Duodenal mucosa (tissue), 2 donors: ENCODE measurements at regions not wholly inside any gene's neighbourhood (a gene's known extent, or its start where the extent isn't known, plus 50 kb on each side); places are given as distances from the start of the nearest gene placed in this dataset.

Experiments used
- H3K27ac ChIP-seq: one replicate; pipeline ENCODE4 v1.7.0; 2013; ENCODE audit warnings: low read depth, low read length
- H3K27me3 ChIP-seq, 2 donors: one replicate each; pipeline ENCODE4 v1.7.0; 2013; ENCODE audit warnings: low read length in 2 of 2, control low read depth in 1 of 2; ENCODE audit not compliant: insufficient read depth in 2 of 2, control insufficient read depth in 1 of 2
- H3K36me3 ChIP-seq, 2 donors: one replicate each; pipeline ENCODE4 v1.7.0; 2013; ENCODE audit warnings: low read length in 2 of 2, control low read depth in 1 of 2; ENCODE audit not compliant: insufficient read depth in 2 of 2, control insufficient read depth in 1 of 2
- H3K4me1 ChIP-seq, 2 donors: one replicate each; pipeline ENCODE4 v1.7.0; 2013; ENCODE audit warnings: low read length in 2 of 2, control low read depth in 1 of 2; ENCODE audit not compliant: insufficient read depth in 2 of 2, control insufficient read depth in 1 of 2
- H3K4me3 ChIP-seq, 2 donors: one replicate each; pipeline ENCODE4 v1.7.0; 2013; ENCODE audit warnings: low read length in 2 of 2, low read depth in 1 of 2
- H3K9ac ChIP-seq, 2 donors: one replicate each; pipeline ENCODE4 v1.7.0; 2013; ENCODE audit warnings: low read length in 2 of 2, low read depth in 1 of 2
- H3K9me3 ChIP-seq, 2 donors: one replicate each; pipeline ENCODE4 v1.7.0; 2013; ENCODE audit warnings: low read length in 2 of 2, control low read depth in 1 of 2; ENCODE audit not compliant: control insufficient read depth in 1 of 2

DNA sequence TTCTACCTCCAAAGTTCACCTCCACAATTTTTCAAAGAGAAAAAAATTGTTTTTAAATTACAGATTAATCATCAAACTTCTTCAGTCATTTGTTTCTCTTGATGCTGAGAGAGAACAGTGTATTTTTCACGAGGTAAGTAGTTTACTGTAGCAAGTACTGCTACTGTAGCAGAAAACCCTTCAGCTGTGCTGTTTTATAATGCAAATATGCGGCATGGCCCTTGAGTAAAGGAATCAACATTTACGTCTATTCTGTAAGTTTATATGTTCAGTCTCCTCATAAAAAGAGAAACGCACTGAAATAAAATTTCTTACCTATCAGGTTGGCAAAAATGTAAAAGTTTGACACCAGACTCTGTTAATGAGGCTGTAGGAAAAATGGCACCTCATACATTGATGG, 399.0 kb downstream of the NKX6-1 start:
- H3K9me3 ChIP-seq = no peaks in the 10 kb centered on the region
- H3K36me3 ChIP-seq = no peaks in the 10 kb centered on the region
- H3K27me3 ChIP-seq = no peaks in the 10 kb centered on the region

DNA sequence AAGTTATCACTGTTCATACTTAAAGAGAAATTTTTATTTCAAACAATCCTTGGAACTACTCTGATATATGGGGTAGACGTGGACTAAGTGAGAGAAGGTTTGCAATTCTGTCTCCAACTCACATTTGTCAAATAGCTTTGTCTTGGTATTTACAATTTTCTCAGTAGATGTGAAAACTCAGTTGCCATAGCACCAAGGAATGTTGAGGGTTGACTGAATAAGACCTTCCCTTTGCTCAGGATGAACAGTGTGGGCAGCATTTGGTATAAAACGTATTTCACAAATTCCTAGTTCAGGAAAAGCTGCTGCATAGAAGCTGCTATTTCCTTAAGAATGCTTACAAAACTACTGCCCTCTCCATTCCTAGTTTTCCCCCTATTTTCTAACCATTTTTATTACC, 399.5 kb downstream of the NKX6-1 start:
- Histone ChIP-seq H3K9ac (no peak overlapping the region), H3K4me1 (no peaks in the 10 kb centered on the region), H3K36me3 (no peaks in the 10 kb centered on the region), H3K9me3 (no peaks in the 10 kb centered on the region), H3K27me3 (no peaks in the 10 kb centered on the region), H3K27ac (no peak overlapping the region), H3K4me3 (no peak overlapping the region)

More for the DNA sequence above, 399.0 kb downstream of the NKX6-1 start:
- Histone ChIP-seq H3K27ac (no peak overlapping the region), H3K9ac (no peak overlapping the region), H3K4me1 (no peaks in the 10 kb centered on the region), H3K4me3 (no peak overlapping the region)

- Histone ChIP-seq H3K36me3 (no peaks in the 10 kb centered on the region), H3K4me1 (no peaks in the 10 kb centered on the region), H3K9ac (no peak overlapping the region), H3K4me3 (no peak overlapping the region), H3K9me3 (no peaks in the 10 kb centered on the region), H3K27ac (no peak overlapping the region), H3K27me3 (no peaks in the 10 kb centered on the region)
These were observed 407.8 kb downstream of the NKX6-1 start for GRCh38 chr4:84091266-84091665.

DNA sequence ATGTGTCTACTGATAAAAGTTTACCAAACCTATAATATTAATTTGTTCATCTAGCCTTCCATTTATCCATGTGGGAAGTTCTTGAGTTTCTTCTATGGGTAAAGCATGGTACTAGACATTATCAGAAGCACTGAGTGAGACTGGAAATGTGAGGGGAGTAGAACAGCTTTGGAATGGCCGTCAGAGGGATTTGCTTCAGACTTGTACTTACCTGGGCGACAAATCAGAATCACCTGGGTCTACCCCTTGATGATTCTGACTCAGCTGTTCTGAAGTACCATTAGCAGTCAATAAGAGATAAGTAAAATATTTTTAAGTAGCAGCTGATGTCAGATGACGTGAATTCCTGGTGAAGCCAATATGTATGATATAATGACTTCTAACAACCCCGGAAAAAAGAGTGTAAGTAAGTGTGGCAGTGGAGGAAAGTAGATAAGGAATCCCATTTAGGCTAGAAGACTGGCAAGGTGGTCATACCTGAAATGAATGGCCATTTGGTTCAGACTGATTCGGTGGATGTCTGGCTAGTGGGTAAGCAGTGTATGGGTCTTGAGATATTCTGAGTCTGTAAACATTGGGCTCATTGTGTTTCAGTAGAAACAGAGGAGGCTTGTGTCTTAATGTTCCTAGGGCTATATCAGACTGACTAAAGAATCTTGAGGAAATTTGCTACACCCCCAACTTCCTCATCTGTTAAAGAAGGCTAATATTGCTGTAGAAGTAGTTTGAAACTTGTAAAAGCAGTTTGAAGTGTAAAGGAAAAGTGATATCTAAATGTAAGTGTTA, 409.2 kb downstream of the NKX6-1 start:
- H3K4me3 ChIP-seq = no peak overlapping the region
- no peaks in the 10 kb centered on the region for H3K27me3 ChIP-seq
- H3K4me1 ChIP-seq = no peaks in the 10 kb centered on the region
- H3K27ac ChIP-seq = no peak overlapping the region
- no peaks in the 10 kb centered on the region for H3K36me3 ChIP-seq
- no peaks in the 10 kb centered on the region for H3K9me3 ChIP-seq
- no peak overlapping the region for H3K9ac ChIP-seq

DNA sequence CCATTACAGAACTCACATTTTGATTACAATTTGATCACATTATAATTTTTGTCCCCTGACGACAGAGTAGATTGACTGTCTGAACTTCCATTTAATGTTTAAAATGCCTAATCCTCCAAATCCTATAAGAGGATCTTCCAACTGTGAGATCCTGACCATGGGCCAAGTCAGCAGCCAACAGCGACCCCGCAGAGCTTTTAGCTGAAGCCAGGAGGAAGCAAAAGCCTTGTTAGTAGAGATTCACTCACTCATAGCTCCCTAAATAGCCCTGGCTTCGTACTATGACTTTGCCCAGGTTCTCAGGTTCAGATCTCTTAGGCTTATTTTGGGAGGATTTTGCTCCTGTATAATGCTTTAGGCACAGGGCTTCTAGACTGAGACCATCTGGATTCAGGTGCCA, 413.1 kb downstream of the NKX6-1 start:
- Histone ChIP-seq H3K9me3 (no peaks in the 10 kb centered on the region), H3K36me3 (no peaks in the 10 kb centered on the region), H3K27me3 (no peaks in the 10 kb centered on the region), H3K4me1 (no peaks in the 10 kb centered on the region), H3K4me3 (no peak overlapping the region), H3K9ac (no peak overlapping the region), H3K27ac (no peak overlapping the region)

GRCh38 chr4:84070289-84070688, 428.8 kb downstream of the NKX6-1 start:
- Histone ChIP-seq H3K27me3 (no peaks in the 10 kb centered on the region), H3K9me3 (no peaks in the 10 kb centered on the region), H3K9ac (no peak overlapping the region), H3K36me3 (no peaks in the 10 kb centered on the region), H3K4me1 (no peaks in the 10 kb centered on the region), H3K4me3 (no peak overlapping the region), H3K27ac (no peak overlapping the region)

GRCh38 chr4:84063619-84064018, 435.5 kb downstream of the NKX6-1 start:
- Histone ChIP-seq H3K9ac (no peak overlapping the region), H3K9me3 (no peaks in the 10 kb centered on the region), H3K27ac (no peak overlapping the region), H3K27me3 (no peaks in the 10 kb centered on the region), H3K36me3 (no peaks in the 10 kb centered on the region), H3K4me1 (no peaks in the 10 kb centered on the region), H3K4me3 (no peak overlapping the region)

GRCh38 chr4:84058201-84058600, 440.9 kb downstream of the NKX6-1 start:
- H3K27ac ChIP-seq = no peak overlapping the region
- no peaks in the 10 kb centered on the region for H3K4me1 ChIP-seq
- H3K9ac ChIP-seq = no peak overlapping the region
- no peaks in the 10 kb centered on the region for H3K9me3 ChIP-seq
- H3K27me3 ChIP-seq = no peaks in the 10 kb centered on the region
- H3K36me3 ChIP-seq = no peaks in the 10 kb centered on the region
- H3K4me3 ChIP-seq = no peak overlapping the region

DNA sequence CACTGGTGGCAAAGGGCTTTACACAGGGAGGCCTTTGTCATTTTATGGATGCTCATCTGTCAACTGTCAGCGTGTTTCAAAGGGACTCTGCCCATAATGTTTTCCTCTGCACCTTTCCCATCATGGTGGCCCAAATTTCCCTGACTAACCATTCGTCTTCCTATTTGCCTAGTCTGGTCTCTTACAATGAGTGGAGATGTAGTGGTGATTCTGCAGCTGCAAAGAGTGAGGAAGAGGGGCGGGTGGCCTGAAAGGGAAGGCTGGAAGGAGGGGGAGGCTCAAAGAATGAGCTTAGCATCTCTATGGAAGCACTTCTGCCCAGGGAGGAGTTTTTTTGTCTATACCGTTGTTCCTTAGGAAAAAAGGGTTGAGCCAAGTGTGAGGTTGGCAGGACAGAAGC, 447.5 kb downstream of the NKX6-1 start:
- no peaks in the 10 kb centered on the region for H3K36me3 ChIP-seq
- no peaks in the 10 kb centered on the region for H3K9me3 ChIP-seq
- H3K4me1 ChIP-seq = no peaks in the 10 kb centered on the region
- no peak overlapping the region for H3K4me3 ChIP-seq
- H3K9ac ChIP-seq = no peak overlapping the region
- H3K27me3 ChIP-seq = no peaks in the 10 kb centered on the region
- H3K27ac ChIP-seq = no peak overlapping the region

DNA sequence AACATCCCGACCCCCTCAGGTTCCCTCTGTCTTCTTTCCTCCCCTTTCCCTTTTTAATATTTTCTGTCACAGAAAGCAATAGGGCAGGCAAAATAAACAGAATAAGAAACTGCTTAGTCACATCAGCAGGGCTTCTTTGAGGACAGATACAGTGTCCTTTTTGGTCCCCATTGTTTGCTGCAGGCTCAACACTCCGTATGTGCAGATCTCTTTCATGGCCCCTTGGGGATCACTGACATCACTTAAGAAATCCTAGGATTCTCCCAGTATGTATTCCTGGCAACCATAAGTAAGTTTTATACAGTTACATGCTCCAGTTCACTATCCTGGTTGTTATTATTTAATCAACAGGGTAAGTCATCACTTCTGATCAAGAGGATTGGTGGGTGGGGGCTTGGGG, 448.0 kb downstream of the NKX6-1 start:
- no peaks in the 10 kb centered on the region for H3K36me3 ChIP-seq
- H3K27me3 ChIP-seq = no peaks in the 10 kb centered on the region
- no peak overlapping the region for H3K9ac ChIP-seq
- no peaks in the 10 kb centered on the region for H3K4me1 ChIP-seq
- H3K9me3 ChIP-seq = no peaks in the 10 kb centered on the region
- no peak overlapping the region for H3K4me3 ChIP-seq
- no peak overlapping the region for H3K27ac ChIP-seq
